GM18858 (cell line): ENCODE measurements at regions not wholly inside any gene's neighbourhood (a gene's known extent, or its start where the extent isn't known, plus 50 kb on each side); places are given as distances from the start of the nearest gene placed in this dataset.

Source experiments
- ATAC-seq: cut with Tn5 transposase; IDR thresholded peaks from one replicate; pipeline ENCODE4 v1.9.1; 2021; ENCODE audit not compliant: unreplicated experiment

DNA sequence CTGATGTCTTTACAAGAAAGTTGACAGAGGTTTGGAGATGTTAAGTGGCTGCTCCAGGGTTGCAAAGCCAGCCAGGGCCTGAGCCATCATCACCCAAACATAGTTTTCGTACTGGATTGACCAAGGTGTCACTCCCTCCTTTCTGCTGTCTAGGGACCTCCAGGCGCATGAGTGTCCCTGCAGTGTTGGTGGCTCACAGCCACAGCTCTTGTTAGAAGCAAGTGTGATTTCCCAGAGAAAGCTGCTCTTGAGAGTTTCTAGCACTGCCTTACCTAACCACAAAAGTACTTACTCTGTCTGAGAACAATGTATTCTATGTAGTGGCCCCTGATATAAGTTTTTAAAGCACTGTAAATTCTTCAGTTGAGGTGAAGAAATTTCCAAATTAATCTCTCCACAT, 144.1 kb downstream of the SOX2 start:
- ATAC-seq = no peak

DNA sequence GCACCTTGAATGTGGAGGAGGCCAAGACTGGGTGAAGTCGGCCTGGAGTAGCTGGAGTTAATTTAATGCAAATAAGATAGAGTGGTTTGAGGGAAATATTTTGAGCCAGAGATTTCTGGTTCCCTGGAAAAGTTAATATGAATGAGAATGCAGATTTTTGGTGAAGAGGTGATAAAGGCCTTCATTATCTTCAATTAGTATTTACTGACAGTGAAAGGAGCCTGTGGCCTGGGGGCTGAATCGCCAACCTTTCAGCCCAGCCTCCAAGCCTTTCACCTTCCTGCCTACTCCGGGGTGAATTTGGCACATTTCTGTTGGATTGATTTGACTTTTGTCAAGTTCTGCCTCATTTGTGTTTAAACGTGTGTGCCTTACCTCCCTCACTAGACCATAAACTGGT, 147.8 kb downstream of the SOX2 start:
- no peak for ATAC-seq

DNA sequence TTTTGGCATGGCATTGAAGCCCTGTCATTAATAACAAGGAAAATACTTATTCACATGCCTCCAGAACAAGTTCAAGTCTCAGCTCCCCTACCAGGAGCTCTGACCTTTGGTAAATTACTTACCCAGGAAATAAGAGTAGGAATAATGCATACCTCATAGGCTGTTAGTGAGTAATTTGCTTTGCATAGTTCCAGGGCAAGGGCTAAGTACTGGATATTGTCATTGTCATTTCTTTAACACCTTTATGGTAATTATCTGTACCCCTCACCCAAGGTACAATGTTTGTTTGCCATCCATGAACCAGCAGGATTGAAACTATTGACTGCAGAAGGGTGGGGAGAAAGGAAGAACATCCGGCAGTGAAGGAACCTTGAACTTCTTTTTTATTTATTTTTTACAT, 148.5 kb downstream of the SOX2 start:
- ATAC-seq = no peak

DNA sequence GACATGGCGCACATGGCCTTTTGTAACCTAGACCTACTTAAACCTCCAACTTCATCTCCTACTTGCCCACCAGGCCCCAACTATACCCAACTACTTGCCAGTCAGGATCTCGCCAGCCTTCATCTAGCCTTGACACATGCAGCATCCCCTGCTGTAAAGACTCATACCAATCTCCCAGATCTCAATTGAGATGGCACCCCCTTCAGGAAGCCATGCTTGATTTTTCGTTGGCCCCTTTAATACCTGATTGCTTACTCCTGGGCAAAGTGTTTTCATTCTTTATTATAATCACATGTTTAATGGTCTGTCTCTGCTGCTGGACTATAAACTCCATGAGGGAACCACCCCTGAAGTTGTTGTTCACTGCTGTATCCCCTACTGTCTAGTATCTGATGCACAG, 150.8 kb downstream of the SOX2 start:
- no peak for ATAC-seq

DNA sequence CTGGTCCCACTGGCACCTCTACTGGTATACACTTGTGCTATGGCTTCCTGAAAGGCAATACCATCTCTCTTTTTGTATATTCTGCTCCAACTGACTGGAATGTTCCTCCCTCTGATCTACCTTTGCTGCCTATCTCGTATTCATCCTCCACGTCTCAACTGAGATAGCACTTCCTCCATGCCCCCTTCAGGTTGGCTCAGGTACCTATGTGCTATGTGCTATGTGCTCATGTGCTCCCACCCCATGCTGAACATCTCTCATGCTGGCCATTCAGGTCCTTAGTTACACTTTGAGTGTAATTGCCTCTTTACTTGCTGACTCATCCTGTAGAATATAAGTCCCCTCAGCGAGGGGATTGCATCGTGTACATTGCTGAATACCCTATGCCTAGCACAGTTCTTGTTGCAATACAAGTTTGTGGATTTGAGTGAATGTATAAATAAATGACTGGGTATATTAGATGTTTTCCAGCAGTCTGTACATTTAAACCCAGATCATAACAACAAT, 156.9 kb downstream of the SOX2 start:
- ATAC-seq = no peak

DNA sequence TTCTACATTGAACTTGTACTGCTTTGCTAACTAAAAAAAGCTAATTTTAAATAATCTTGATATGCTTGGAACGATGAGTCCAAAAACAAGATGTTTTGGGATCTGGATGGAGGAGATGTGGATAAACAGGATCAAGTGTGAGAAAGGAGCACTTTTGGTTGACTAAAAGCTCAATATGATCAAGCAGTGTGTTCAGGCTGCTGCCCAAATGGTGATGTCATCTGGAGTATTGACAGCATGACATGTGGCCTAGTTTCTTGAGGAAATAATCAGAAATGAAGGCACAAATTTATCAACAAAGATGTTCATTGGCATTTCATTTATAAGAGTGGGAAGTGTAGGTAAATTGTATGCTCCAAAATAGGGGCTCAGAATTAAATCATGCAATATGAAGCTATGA, 161.2 kb downstream of the SOX2 start:
- no peak for ATAC-seq

DNA sequence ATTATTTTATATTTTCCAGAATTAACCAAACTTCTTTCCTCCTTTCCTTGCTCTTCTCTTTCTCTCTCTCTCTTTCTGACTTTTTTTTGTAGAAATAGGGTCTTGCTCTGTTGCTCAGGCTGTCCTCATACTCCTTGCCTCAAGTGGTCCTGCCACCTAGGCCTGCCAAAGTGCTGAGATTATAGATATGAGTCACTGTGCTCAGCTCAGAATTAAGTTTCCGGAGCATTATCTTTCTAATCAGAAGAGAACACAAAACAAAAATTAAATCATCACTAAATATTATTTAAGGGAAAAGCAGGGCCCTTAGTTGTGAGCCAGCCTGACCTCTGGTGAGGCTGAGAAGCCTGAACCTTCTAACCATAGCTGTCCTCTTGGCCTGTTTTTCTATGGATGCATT, 168.2 kb downstream of the SOX2 start:
- no peak for ATAC-seq

DNA sequence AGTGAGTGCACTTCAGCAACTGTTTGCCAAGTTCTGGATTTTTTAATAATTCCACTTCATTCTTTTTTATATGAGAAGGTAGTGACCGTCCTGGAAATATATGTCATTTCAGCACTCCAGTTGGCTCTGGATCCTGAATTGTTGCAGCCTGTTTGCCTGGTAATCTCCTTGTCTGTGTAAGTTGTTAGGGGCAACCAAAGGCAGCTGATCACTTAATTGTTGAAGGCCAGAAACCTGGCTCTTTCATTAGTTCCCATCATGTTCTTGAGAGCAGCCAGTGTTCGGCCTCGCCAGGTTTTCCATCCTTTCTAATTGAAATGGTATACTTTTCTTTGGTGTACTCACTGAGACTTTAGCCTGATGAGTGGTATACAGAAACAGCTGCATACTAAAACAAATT, 168.6 kb downstream of the SOX2 start:
- ATAC-seq = no peak

DNA sequence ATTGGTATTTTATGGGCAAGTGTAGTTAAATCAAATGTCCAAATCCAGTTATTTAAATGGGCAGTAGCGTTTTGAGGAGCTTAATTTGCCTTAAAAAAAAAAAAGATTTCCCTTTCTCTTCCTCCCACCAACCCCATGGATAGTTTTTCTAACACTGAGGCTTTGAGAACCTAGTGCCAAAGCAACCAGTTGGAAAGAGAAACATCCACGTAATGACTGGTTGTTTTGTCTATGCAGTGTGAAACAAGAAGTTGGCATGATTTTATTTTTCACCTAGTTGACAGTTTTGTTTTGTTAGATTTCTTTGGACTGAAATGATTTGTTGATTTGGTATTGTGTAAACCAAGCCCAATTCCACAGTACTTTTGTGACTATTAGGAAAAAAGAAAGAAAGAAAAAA, 170.0 kb downstream of the SOX2 start:
- no peak for ATAC-seq

DNA sequence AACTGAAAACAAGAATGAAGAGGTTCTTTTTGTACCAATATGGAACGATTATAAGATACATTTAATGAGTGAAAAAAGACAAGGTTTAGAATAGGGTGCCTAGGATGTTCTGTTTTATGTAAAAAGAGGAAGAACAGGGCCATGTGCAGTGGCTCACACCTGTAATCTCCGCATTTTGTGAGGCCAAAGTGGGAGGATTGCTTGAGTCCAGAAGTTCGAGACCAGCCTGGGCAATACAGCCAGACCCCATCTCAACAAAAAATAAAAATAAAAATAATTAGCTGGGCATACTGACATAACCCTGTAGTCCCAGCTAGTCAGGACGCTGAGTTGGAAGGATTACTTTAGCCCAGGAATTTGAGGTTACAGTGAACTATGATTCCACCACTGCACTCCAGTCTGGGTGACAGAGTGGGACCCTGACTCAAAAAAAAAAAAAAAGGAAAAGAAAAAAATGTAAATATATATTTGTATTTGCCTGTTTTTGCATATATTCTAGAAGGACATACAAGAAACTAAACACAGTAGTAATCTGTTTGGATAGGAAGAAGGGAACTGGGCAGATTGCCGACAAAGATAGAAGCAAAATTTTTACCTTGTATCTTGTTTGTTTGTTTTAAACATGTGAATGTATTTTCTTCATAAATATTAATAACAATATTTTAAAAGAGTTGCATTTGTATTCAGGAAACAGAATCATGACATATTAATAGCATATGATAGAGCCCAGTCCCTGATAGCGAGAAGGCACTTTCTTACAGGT, 174.3 kb downstream of the SOX2 start:
- ATAC-seq = no peak

DNA sequence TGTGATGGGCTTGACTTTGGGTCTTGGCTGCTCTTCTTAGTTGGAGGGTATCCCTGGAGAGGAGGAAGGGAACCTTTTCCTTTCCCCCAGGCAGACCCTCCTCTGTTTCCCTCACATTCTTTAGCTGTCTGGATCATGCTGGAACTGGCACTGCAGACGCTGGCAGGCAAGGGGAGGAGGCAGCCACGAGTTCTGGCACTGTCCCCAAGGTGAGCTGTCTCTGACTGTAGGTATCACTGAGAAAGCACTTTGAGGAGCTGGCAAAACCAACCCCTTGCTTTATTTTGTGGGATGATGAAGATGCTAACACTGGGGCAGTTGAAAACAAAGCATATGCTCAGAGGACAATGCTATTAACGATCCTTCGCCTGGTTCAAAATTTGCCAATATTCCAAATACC, 175.0 kb downstream of the SOX2 start:
- ATAC-seq = no peak

DNA sequence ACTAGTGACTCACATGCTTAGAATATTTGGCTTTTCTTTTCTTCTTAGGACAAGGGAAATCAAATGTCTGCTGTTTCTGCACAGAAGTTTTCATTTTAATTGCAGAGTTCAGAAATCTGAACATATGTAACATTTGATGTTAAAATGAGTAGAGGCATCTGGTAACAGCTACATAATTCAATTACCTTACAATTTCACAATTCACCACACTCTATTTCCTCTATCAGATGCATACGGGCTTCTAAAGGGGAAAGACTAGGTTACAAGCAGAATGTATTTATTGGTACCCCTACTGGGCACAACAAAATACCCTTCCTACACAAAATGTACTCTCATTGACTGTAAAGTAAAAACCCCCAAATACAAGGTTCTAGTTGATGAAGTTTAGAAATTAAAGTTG, 176.0 kb downstream of the SOX2 start:
- no peak for ATAC-seq

DNA sequence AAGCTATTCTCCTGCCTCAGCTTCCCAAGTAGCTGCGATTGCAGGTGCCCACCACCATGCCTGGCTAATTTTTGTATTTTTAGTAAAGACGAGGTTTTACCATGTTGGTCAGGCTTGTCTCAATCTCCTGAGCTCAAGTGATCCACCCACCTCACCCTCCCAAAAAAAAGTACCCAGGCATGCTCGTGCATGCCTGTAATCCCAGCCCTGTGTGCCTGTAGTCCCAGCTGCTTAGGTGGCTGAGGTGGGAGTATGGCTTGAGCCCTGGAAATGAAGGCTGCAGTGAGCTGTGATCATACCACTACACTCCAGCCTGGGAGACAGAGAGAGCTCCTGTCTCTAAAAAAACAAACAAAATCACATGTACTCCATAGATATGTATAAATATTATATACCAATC, 176.5 kb downstream of the SOX2 start:
- no peak for ATAC-seq

DNA sequence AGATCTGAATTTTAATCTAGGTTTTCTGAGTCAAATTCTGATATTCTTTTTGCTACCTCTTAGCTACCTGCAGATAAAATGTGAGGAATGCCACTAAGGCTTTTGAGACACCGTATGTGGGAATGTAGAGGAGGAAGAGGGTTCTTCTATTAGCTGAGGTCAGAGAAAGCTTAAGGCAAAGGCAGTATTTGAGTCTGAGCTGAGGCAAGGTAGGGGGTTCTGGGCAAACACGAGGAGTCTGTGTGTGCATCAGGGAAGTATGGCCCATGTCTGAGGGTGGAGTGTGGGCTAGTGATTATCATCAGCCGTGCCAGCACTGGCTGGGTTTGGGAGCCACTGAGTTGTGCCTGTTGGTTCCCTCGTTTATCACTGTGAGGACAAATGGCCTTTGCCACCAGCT, 181.1 kb downstream of the SOX2 start:
- ATAC-seq = no peak

DNA sequence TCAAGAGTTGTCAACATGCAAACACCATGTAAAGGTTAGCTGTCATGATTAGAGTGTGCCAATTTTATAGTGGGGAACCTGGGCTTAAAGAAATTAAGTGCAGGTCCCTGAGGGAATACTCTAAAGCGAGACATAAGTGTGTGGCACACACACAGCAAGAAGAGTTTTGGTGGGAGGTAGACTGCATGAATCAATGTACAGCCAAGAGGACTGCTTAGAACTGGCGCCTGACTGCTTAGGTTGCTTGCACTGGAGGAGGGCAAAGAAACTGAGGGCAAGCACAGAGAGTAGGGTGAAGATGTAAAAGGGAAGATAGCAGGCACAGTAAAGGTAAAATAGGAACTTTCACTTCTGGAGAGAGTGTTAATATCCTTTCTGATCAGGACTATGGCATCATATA, 184.9 kb downstream of the SOX2 start:
- ATAC-seq = no peak

DNA sequence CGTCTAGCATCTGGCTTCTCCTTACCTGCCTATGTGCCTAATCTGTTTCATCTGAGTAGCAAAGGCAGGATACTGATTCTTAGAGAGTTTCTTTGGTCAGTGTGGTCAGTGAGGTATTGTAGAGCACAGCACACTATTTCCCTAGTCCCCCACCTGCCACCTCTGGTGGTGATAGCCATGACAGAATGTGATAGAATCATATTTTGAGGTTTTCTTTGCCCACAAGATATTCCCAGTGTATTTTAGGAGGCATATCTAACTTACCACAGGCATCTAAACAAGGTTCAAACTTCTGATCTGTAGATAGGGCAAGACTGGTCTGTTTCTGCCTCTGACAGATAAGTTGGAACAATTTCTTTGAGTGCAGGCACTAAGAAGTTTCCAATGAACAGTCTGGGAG, 188.0 kb downstream of the SOX2 start:
- ATAC-seq = no peak

DNA sequence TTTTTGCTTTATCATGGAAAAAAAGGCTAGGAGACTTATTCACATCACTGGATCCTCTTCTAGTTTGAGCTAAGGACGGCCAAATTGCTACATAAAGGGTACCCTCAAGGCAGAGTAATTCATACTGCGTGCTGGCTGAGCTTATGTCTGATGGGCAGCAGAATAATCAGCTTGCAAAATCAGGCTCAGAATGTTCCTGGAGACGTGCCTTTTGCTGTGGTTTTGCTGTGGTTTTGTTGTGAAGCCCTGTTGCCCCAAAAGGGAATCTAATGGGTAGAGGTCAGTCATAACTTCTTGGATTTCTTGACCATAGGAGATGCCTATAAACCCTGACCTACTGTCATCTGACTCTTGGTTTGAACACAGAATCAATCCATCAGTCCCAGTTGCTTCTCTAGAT, 189.9 kb downstream of the SOX2 start:
- no peak for ATAC-seq

DNA sequence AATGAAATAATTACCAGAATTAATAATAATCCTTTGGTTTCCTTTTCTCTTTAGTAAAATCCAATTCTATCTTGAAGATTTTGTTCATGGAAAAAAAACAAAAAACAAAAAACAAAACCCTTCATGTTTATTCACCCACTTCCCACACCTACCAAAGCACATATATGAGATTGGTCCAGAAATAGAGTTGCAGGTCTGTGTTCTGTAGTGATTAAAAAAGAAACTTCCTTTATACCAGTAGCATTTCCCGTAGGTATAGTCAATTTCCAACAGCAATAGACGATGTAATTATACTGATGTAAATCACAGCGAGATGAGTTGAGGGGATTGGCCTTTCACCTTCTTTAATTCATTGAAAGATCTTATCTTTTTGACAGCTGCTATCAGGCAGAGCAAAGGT, 194.6 kb downstream of the SOX2 start:
- ATAC-seq = peak; percentile 66

DNA sequence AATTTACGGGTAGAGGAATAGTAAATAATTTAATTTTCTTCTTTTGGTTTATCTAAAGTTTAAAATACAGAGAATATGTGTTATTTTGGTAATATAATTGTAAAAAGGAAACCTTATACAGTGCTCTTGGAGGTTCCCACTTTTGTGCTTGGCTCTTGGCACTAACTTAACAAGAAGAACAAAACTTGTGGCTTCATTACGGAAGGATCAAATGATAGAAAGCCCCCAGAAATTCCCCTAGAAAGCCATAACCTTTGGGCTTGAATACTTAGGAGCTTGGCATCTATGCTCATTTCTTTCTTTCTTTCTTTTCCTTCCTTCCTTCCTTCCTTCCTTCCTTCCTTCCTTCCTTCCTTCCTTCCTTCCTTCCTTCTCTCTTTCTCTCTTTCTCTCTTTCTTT, 197.5 kb downstream of the SOX2 start:
- no peak for ATAC-seq

DNA sequence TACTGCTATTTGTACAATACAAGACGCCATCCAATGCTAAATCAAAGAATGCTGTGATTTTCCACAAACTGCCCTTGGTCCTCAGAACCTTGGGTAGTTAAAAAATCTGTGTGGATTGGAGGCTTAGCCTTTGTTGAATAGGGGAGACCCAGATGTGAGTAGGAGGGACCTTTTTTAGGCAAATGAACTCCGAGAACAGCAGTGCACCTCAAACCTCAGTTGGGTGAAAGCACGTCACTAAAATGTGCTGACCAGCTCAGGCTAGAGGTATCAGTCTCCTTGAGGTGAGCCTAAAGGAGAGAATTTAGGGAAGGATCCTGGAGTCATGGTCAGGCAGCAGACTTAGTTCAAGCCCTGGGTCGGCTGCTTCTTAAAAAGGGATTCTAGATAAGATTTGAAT, 200.7 kb downstream of the SOX2 start:
- no peak for ATAC-seq

DNA sequence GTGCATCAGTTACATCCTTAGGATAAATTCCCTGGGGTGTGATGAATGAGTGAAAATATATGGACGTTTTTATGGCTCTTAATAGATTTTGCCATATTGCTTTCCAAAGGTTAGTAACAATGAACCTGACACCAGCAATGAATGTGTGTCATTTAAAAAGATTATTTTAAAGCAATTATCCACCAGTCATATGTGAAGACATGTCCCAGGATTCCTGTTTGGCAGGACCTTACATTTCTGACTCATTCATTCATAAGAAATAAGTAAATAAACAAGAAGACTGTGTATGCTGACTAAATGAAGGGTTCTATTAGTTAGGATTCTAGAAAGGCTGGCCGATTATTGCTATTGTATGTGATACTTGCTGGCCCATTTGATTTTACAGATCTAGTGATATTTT, 201.5 kb downstream of the SOX2 start:
- ATAC-seq = no peak

DNA sequence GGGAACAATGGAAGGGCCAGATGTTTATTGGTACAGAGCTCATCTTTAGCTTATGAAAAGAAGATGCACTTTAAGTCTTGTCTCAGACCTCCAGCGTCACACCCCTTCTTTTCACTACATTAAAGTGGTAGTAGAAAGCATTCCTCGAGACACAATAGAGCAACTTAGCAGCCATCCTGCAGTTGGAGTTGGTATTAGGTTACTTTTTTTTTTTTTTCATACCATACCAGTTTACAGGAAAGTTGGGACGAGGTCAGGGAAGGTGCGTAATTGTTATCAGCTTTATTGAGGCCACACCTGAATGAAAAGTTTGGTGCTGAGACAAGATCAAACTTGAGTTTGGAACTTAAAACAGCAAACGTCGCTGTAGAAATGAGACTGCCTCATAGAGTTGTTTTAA, 203.8 kb downstream of the SOX2 start:
- no peak for ATAC-seq

DNA sequence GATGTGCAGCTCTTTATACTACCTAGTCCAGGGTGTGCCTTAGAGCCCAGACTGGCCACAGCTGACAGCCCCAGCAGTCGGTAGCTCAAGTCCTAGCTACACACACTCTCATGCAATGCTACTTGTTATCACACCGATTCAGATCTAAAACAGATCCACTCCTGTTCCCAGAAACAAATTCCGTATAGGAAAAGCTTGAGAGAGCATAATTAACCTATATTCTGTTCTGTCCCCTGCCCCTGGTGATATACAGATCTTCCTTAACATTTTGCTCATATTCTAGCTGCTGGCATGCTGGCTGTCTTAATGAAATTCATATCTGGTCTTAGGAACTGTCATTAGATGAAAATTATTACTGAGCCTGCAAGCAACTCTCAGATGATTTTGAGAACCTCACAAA, 204.3 kb downstream of the SOX2 start:
- no peak for ATAC-seq
